GM23248 (cell line): ENCODE measurements at regions not wholly inside any gene's neighbourhood (a gene's known extent, or its start where the extent isn't known, plus 50 kb on each side); places are given as distances from the start of the nearest gene placed in this dataset.

ENCODE experiments used
- DNase-seq: peaks from one replicate; pipeline ENCODE4 v3.0.0-alpha.2; 2015
- H2AFZ ChIP-seq: fragments of 200-600 bp; sonication (generic); 2 replicates; pipeline ENCODE4 v1.6.1; 2016; ENCODE audit warnings: antibody characterized with exemption
- H3F3A ChIP-seq: fragments of 200-600 bp; sonication (generic); 2 replicates; pipeline ENCODE4 v1.6.1; 2016; ENCODE audit warnings: mild to moderate bottlenecking, antibody characterized with exemption, mixed run types; ENCODE audit not compliant: insufficient read depth
- H3K27ac ChIP-seq: fragments of 200-600 bp; sonication (generic); 2 replicates; pipeline ENCODE4 v1.5.1; 2016; ENCODE audit warnings: mild to moderate bottlenecking
- H3K27me3 ChIP-seq: fragments of 200-600 bp; sonication (generic); replicated peaks from 2 replicates; pipeline ENCODE4 v1.6.1; 2016; ENCODE audit warnings: mild to moderate bottlenecking; ENCODE audit not compliant: insufficient read depth
- H3K36me3 ChIP-seq: fragments of 200-600 bp; sonication (generic); 2 replicates; pipeline ENCODE4 v1.6.1; 2016; ENCODE audit warnings: low read depth, mild to moderate bottlenecking
- H3K4me1 ChIP-seq: fragments of 200-600 bp; sonication (generic); 2 replicates; pipeline ENCODE4 v1.6.1; 2016; ENCODE audit warnings: mild to moderate bottlenecking; ENCODE audit not compliant: insufficient read depth
- H3K4me2 ChIP-seq: fragments of 200-600 bp; sonication (generic); one replicate; pipeline ENCODE4 v1.6.1; 2016; ENCODE audit warnings: mild to moderate bottlenecking; ENCODE audit not compliant: unreplicated experiment
- H3K4me3 ChIP-seq: fragments of 200-600 bp; sonication (generic); 2 replicates; pipeline ENCODE4 v1.5.1; 2016; ENCODE audit warnings: mild to moderate bottlenecking
- H3K79me2 ChIP-seq: fragments of 200-600 bp; sonication (generic); 2 replicates; pipeline ENCODE4 v1.6.1; 2016; ENCODE audit warnings: mild to moderate bottlenecking; ENCODE audit not compliant: insufficient read depth
- H3K9ac ChIP-seq: fragments of 200-600 bp; sonication (generic); 2 replicates; pipeline ENCODE4 v1.6.1; 2016; ENCODE audit warnings: mild to moderate bottlenecking
- H3K9me2 ChIP-seq: fragments of 200-600 bp; sonication (generic); 2 replicates; pipeline ENCODE4 v1.6.1; 2016; ENCODE audit warnings: mixed run types, mild to moderate bottlenecking, moderate library complexity; ENCODE audit not compliant: insufficient read depth
- H3K9me3 ChIP-seq: fragments of 200-600 bp; sonication (generic); one replicate; pipeline ENCODE4 v1.6.1; 2017; ENCODE audit warnings: low read depth
- H4K20me1 ChIP-seq: fragments of 200-600 bp; sonication (generic); 2 replicates; pipeline ENCODE4 v1.6.0; 2016; ENCODE audit not compliant: insufficient read depth
- EZH2 ChIP-seq: fragments of 200-600 bp; sonication (generic); IDR thresholded peaks from 2 replicates; pipeline ENCODE4 v1.6.1; 2018; ENCODE audit warnings: antibody characterized with exemption, mild to moderate bottlenecking; ENCODE audit not compliant: insufficient read depth, poor library complexity, severe bottlenecking
- EZH2phosphoT487 ChIP-seq: fragments of 200-600 bp; sonication (generic); IDR thresholded peaks from 2 replicates; pipeline ENCODE4 v1.6.1; 2018; ENCODE audit warnings: antibody characterized with exemption, moderate library complexity, mild to moderate bottlenecking, low read depth; ENCODE audit not compliant: insufficient read depth
- WGBS, 2 experiments: methylation state at CpG; one replicate each; pipeline ENCODE4 v1.1.6; 2015 to 2017; ENCODE audit warnings: low lambda C conversion rate in 2 of 2, low coverage in 1 of 2; ENCODE audit errors: missing lambda C conversion rate in 2 of 2; 5-methylcytosine and 5-hydroxymethylcytosine counted together
- in situ Hi-C: fragments of 300-500 bp; cut with MboI; formaldehyde crosslinking; loops from 2 replicates; pipeline ENCODE4 v1.15.0; 2020

DNA sequence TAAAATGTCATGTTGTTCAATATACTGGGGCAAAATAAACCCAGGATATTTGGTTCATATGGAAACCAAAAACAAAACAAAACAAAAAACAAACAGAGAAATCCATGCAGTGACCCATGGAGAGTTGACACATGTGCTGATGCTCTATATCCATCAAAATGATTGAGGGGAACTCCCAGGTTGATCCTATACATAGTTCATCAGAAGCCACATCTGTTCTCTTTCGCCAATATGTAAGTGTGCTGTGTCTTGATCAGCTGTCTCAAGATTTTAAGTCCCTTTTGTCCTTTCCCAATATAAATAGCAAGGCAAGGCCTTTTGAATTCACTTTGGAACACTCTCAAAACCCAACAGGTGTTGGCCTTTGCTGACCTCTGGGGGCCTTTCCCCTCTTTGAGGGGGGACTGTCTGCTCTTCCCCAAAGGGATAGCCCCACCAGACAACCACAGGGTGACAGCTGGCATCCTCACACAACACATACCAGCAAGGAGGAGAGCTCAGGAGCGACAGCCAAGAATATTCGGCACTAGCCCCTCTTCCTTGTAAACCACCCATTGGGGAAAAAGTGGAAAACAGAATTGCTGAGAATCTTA is 209.4 kb upstream of the CD96 start:
- in situ Hi-C loops = no loop called here
- no peaks in the 10 kb centered on the region for H3K27me3 ChIP-seq
- no peaks in the 10 kb centered on the region for H4K20me1 ChIP-seq
- H3K4me2 ChIP-seq = no peak overlapping the region
- H3K9me3 ChIP-seq = no peaks in the 10 kb centered on the region
- H3K27ac ChIP-seq = no peak overlapping the region
- H3K36me3 ChIP-seq = no peaks in the 10 kb centered on the region
- H3K9me2 ChIP-seq = no peaks in the 10 kb centered on the region
- H3K4me1 ChIP-seq = peaks cover 24% of the 10 kb centered on the region
- no peak for TF ChIP-seq EZH2
- no peak for TF ChIP-seq EZH2phosphoT487
- H3K79me2 ChIP-seq = no peaks in the 10 kb centered on the region
- no peak for DNase-seq
- H3K9ac ChIP-seq = no peak overlapping the region
- no peak overlapping the region for H3K4me3 ChIP-seq
- no peak overlapping the region for H2AFZ ChIP-seq
- H3F3A ChIP-seq = peaks cover 9% of the 10 kb centered on the region; the same call in 1 of the 2 replicates
- WGBS, 2 experiments = 97 to 100% methylated on average over 3 of the region's 3 CpGs

- DNase-seq = peak; percentile 35
- Histone ChIP-seq H3K9me2 (no peaks in the 10 kb centered on the region), H3K36me3 (no peaks in the 10 kb centered on the region), H3K9me3 (no peaks in the 10 kb centered on the region), H3K9ac (no peak overlapping the region), H3F3A (peaks cover 9% of the 10 kb centered on the region; the same call in 1 of the 2 replicates), H4K20me1 (no peaks in the 10 kb centered on the region), H3K27me3 (no peaks in the 10 kb centered on the region), H3K4me3 (no peak overlapping the region), H3K4me2 (no peak overlapping the region), H3K79me2 (no peaks in the 10 kb centered on the region), H2AFZ (no peak overlapping the region), H3K27ac (no peak overlapping the region), H3K4me1 (peaks cover 24% of the 10 kb centered on the region)
- TF ChIP-seq EZH2phosphoT487 (no peak), EZH2 (no peak)
- in situ Hi-C loops = no loop called here
- 52 to 55% methylated on average over 3 of the region's 3 CpGs for WGBS, 2 experiments
Measured at GRCh38 chr3:111333642-111334041, 208.4 kb upstream of the CD96 start.

DNA sequence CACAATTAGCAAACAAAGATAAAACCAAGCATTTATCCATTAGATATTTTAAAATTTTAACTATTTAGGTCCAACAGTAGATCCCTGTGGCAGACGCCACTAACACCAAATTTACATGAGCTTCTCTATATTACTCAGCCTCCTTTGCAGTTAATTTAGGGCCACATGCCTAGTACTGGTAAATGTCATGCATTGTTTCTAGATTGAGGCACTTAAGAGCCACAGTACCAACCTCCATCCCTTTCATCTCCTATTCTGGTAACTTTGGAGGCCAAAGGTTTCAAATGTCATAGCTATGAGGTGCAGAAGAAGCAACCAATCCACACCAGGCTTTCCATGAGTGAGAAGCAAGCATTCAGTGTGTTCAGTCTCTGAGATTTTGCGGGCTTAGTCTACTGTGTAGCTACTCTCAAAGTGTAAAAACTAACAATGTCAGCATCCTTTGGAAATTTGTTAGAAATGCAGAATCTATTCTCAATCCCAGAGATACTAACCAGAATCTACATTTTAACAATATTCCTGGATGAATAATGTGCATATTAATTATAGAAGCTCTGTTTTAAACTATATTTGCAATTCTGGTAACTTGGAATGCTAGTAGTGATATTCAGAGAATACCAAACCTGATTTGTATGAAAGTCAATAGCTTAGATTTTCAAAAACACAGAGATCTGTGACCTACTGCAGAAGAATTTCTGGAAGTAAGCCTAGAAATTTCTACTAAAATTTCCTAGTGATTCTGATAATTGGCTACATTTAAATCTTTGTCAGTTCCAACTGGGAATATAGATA is 206.3 kb upstream of the CD96 start:
- Histone ChIP-seq H3K79me2 (no peaks in the 10 kb centered on the region), H3K4me1 (peaks cover 24% of the 10 kb centered on the region), H3K9me2 (no peaks in the 10 kb centered on the region), H3K4me2 (peak overlapping the region; percentile 2), H3K36me3 (no peaks in the 10 kb centered on the region), H3K27ac (no peak overlapping the region), H3K9me3 (no peaks in the 10 kb centered on the region), H3K9ac (no peak overlapping the region), H4K20me1 (no peaks in the 10 kb centered on the region), H3F3A (peaks cover 9% of the 10 kb centered on the region; the same call in 1 of the 2 replicates), H2AFZ (no peak overlapping the region), H3K27me3 (no peaks in the 10 kb centered on the region), H3K4me3 (no peak overlapping the region)
- 83 to 89% methylated on average over 2 of the region's 2 CpGs for WGBS, 2 experiments
- no peak for TF ChIP-seq EZH2phosphoT487
- TF ChIP-seq EZH2 = no peak
- DNase-seq = peak; percentile 23
- in situ Hi-C loops = no loop called here

DNA sequence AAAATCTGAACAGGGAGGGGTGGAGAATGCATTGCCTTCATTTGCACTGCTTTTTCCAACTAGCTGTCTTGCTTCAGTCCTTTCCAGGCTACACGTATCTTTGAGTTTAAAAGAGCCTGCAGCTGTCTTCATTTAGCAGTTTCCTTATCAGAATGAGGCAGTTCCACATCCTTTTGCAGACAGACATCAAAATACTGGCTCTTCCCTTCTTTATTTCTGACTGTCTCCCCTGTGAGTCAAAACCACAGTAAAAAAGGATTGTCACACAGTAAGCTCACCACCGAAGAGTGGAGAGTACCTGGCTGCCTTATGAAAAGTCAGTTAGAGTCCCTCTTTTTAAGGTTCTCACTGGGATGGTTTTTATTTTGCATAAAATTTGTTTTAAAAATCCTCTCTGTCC is 205.5 kb upstream of the CD96 start:
- 19 to 21% methylated on average over 2 of the region's 2 CpGs for whole genome bisulfite sequencing, 2 experiments
- peak; percentile 19 for DNase-seq

More for the DNA sequence above, 205.5 kb upstream of the CD96 start:
- Histone ChIP-seq H3K27ac (no peak overlapping the region), H3K4me1 (peaks cover 24% of the 10 kb centered on the region), H3K9me2 (no peaks in the 10 kb centered on the region), H3K4me3 (no peak overlapping the region), H3K9me3 (no peaks in the 10 kb centered on the region), H3F3A (peaks cover 9% of the 10 kb centered on the region; the same call in 1 of the 2 replicates), H3K79me2 (no peaks in the 10 kb centered on the region), H3K36me3 (no peaks in the 10 kb centered on the region), H4K20me1 (no peaks in the 10 kb centered on the region), H2AFZ (no peak overlapping the region), H3K27me3 (no peaks in the 10 kb centered on the region), H3K4me2 (peak overlapping the region; percentile 33), H3K9ac (no peak overlapping the region)
- TF ChIP-seq EZH2phosphoT487 (no peak), EZH2 (no peak)
- in situ Hi-C loops = no loop called here
